ENCODE measurements at regions not wholly inside any gene's neighbourhood (a gene's known extent, or its start where the extent isn't known, plus 50 kb on each side); places are given as distances from the start of the nearest gene placed in this dataset.

- no peak overlapping the region for H3K4me3 ChIP-seq (ENCODE audit: low read depth, low read length)
These were observed 159.4 kb downstream of the ENGASE start for GRCh38 chr17:79233916-79234551.

GRCh38 chr17:79232957-79233356, 158.3 kb downstream of the ENGASE start:
- H3K4me3 ChIP-seq (ENCODE audit: low read depth, low read length) = no peak overlapping the region

- H3K4me3 ChIP-seq (ENCODE audit: low read depth, low read length) = no peak overlapping the region
These were observed 157.2 kb downstream of the ENGASE start for GRCh38 chr17:79231766-79232287.

GRCh38 chr17:79230576-79230975, 156.0 kb downstream of the ENGASE start:
- H3K4me3 ChIP-seq (ENCODE audit: low read depth, low read length) = no peak overlapping the region

GRCh38 chr17:79226037-79226436, 151.4 kb downstream of the ENGASE start:
- no peak overlapping the region for H3K4me3 ChIP-seq (ENCODE audit: low read depth, low read length)

- no peak overlapping the region for H3K4me3 ChIP-seq (ENCODE audit: low read depth, low read length)
These were observed 150.3 kb downstream of the ENGASE start for GRCh38 chr17:79224903-79225302.

- no peak overlapping the region for H3K4me3 ChIP-seq (ENCODE audit: low read depth, low read length)
These were observed 149.9 kb downstream of the ENGASE start for GRCh38 chr17:79224476-79224875.

GRCh38 chr17:79223953-79224352, 149.3 kb downstream of the ENGASE start:
- H3K4me3 ChIP-seq (ENCODE audit: low read depth, low read length) = no peak overlapping the region

- no peak overlapping the region for H3K4me3 ChIP-seq (ENCODE audit: low read depth, low read length)
These were observed 148.8 kb downstream of the ENGASE start for GRCh38 chr17:79223471-79223870.

- no peak overlapping the region for H3K4me3 ChIP-seq (ENCODE audit: low read depth, low read length)
These were observed 147.0 kb downstream of the ENGASE start for GRCh38 chr17:79221597-79221996.

GRCh38 chr17:79220713-79221291, 146.2 kb downstream of the ENGASE start:
- no peak overlapping the region for H3K4me3 ChIP-seq (ENCODE audit: low read depth, low read length)

GRCh38 chr17:79220201-79220712, 145.6 kb downstream of the ENGASE start:
- H3K4me3 ChIP-seq (ENCODE audit: low read depth, low read length) = peak overlapping the region; percentile 17

- H3K4me3 ChIP-seq (ENCODE audit: low read depth, low read length) = no peak overlapping the region
These were observed 144.7 kb downstream of the ENGASE start for GRCh38 chr17:79219208-79219935.

- H3K4me3 ChIP-seq (ENCODE audit: low read depth, low read length) = no peak overlapping the region
These were observed 144.2 kb downstream of the ENGASE start for GRCh38 chr17:79218825-79219200.

- H3K4me3 ChIP-seq (ENCODE audit: low read depth, low read length) = no peak overlapping the region
These were observed 143.7 kb downstream of the ENGASE start for GRCh38 chr17:79218175-79218824.

GRCh38 chr17:79217473-79218135, 143.0 kb downstream of the ENGASE start:
- H3K4me3 ChIP-seq (ENCODE audit: low read depth, low read length) = no peak overlapping the region

GRCh38 chr17:79216826-79217225, 142.2 kb downstream of the ENGASE start:
- no peak overlapping the region for H3K4me3 ChIP-seq (ENCODE audit: low read depth, low read length)

GRCh38 chr17:79216391-79216790, 141.8 kb downstream of the ENGASE start:
- H3K4me3 ChIP-seq (ENCODE audit: low read depth, low read length) = no peak overlapping the region

- no peak overlapping the region for H3K4me3 ChIP-seq (ENCODE audit: low read depth, low read length)
These were observed 141.0 kb downstream of the ENGASE start for GRCh38 chr17:79215631-79216030.

- H3K4me3 ChIP-seq (ENCODE audit: low read depth, low read length) = no peak overlapping the region
These were observed 140.4 kb downstream of the ENGASE start for GRCh38 chr17:79214940-79215604.
